ENCODE measurements at regions not wholly inside any gene's neighbourhood (a gene's known extent, or its start where the extent isn't known, plus 50 kb on each side); places are given as distances from the start of the nearest gene placed in this dataset.

DNA sequence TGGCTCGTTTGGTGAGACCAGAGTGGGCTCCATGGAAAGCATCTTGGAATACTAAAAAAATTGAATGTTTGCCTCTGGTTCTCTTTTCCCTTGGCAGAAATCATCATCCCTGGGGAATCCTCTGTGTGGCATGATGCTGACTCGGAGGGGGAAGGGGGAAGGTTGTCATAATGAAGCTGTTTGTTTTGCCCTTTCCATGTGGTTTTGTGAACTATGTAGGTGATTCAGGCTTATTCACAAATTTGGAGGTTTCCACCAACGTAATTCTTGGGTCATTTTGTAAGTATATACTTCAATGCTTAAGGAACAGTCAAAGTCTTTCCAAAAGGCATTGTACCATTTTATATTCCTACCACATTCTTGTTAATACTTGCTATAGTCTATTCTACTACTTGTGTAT lies 754.0 kb upstream of the FAT3 start:
- DNase-seq (ENCODE audit: low spot score), result no peak

DNA sequence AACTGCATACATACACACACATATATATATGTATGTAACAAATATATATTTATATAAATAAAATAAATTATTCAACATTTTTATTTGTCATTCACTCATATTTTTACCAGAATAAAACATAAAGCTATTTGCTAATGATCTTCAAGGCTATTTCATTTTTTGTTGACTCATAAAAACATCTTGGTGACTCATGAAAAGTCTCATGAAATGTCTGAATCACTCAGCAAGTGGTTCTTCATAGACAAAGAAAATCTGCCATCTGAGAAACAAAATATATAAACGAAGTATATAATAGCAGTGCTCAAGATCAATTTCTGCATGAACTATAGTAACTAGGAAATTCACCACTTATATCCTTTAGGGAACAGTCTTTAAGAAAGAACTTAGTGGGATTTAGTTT lies 764.8 kb upstream of the FAT3 start:
- no peak for DNase-seq (ENCODE audit: low spot score)

DNA sequence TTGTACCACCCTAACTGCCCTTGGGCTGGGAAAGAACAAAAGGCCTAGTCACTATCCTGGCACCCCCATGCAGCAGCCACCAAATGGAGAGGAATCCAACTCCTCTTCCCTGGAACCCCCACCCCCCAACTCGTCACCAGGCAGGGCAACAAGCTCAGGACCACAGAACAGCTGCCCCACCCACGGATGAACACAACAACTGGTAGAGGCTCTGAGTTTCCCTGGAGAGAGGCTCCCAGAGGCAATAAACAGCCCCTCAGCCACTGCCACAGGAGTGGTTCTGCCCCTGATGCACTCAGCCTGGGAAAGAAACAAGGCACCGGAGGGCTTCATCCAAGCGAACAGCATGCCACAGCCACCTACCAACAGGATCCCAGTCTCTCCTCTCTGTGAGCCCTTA lies 778.4 kb upstream of the FAT3 start:
- DNase-seq (ENCODE audit: low spot score), result no peak

DNA sequence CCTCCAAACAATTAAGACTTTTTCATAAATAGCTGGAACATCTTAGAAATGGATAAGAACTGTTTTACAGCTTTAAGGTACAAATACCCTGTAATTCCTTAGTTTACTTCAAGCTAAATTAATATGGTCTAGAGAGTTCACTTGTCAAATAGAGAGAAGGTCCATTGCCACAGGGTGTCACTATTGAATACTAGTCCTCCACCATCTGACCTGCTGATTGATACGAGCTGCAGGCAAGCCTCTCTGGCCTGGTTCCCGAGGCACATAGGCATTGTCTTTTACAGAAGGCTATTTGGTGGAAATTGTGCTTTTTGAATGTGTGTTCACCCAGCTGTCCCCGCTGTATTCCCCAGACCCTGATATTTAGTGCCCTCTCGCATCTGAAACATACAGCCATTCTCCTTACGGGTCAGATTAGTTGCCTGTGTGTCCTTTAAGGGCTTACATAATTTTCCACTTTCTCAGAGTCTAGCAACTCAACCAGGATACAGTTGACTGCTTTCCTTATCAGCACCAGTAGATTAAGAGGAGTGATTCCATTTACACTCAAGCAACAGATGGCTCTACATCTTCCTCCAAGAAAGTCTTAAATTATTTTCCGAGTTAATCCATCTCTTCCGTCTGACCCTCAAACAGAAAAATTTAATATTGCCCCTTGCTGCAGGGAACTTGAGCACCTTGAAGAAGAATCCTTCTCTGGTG lies 788.8 kb upstream of the FAT3 start:
- DNase-seq (ENCODE audit: low spot score), result no peak

DNA sequence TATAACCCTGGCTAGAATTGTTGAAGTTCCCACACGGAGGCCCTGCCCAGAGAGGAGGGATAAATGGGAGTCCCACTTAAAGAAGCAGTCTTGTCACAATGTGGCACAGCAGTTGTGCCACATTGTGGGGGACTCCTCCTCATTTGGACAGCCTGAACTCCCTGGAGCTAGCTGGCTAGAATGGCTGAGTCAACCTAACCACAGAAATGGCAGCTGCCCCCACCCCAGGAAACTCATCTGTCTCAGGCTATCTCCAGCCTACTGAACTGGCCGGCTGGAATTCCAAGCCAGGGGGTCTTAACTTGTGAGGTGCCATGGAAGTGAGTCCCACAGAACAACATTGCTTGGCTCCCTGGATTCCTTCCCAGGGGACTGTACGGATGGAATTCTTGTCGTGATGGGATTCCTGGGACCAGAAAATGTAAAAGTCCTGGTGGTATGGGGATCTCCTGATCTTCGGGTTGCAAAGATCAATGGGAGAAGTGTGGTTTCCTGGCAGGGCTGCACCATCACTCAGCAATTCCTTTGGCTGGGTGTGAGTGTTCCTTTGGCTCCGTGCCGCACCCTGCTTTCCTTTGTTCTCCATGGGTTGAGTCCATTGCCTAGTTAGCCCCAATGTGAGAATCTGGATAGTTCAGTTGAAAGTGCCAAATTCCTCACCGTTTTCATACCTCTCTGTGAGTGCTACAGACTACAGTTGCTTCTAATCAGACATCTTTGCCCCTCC lies 791.2 kb upstream of the FAT3 start:
- DNase-seq (ENCODE audit: low spot score), result no peak

DNA sequence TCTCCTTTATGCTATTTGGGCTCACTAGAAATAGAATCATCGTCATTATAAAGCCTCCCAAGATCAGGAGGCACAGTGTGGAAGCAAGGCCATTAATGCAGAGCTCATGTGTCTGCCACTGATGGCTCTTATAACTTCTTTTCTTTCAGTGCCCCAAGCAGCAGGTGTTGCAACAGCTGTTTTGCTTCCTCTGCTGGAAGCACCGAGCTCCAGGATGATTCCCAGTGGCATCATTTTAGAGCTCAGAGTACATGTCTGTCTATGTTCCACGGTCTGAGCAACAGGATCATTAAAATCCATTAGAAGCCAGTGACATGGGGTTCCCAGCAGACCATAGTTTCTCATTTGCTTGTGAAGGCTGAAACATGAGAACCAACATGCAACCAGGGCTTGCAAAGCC lies 803.0 kb upstream of the FAT3 start:
- DNase-seq (ENCODE audit: low spot score), result no peak

DNA sequence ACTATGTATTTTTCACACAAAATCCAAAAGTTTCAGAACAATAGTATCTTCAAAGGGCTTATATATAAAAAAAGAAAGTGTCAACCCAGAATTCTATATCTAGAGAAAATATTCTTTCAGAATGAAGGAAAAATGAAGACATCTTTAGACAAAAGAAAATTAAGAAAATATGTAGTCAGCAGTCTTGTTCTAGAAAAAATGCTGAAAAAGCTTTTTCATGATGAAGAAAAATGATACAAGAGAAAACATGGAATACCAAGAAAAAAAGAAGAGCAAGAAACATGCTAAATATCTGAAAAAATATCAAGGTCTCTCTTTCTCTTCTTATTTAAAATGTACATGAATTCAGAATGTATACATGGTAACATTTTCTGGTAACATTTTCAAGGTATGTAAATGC lies 816.8 kb upstream of the FAT3 start:
- no peak for DNase-seq (ENCODE audit: low spot score)

DNA sequence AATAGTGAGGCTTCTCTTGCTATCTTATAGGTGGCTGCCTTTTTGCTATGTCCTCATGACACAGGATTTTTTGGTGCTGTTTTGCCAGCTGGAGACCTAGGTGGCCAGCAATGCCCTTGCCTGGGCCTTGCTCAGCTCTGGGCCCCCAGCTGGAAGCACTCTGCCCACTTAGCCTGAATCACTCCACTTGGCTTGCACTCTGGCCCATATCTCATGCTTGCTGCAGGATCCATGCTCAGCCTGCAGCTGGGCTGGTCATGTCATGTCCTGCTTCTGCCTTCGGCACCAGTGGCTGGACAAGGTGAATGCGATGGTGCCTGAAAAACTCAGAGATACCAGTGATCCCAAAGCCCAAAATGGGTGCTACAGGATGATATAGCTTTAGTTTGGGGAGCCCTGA lies 818.6 kb upstream of the FAT3 start:
- no peak for DNase-seq (ENCODE audit: low spot score)

DNA sequence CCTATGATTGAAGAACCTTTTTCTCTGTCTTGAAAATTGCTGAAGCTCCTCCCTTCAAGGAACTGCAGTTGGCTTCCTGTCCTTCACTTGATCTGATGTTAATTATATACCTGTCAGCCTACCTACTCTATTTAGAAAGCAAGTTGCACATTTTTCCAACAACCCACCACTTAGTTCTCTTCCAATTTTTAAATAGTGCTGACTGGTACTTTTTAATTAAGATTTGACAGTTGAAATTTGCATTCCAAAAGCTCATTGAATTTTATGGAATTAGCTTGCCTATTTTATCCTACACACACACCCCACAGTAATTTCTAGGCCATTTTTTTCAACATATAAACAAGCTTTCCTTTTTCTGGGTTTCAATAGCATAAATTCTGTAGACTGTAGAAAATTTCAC lies 820.3 kb upstream of the FAT3 start:
- no peak for DNase-seq (ENCODE audit: low spot score)

DNA sequence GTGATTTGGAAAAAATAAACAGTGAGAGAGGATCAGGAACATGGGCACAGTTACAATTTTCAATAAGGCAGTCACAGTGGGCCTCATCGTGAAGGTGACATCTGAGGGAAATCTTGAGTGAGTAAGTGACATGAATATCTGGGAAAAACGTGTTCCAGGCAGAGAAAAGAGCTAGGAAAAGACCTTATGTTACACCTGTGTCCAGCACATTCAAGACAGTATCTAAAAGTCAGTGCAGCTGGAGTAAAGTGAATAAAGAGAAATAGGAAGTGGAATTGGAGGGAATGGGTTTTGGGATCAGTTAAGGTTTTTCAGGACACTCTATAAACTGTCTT lies 827.5 kb upstream of the FAT3 start:
- DNase-seq (ENCODE audit: low spot score), result no peak

DNA sequence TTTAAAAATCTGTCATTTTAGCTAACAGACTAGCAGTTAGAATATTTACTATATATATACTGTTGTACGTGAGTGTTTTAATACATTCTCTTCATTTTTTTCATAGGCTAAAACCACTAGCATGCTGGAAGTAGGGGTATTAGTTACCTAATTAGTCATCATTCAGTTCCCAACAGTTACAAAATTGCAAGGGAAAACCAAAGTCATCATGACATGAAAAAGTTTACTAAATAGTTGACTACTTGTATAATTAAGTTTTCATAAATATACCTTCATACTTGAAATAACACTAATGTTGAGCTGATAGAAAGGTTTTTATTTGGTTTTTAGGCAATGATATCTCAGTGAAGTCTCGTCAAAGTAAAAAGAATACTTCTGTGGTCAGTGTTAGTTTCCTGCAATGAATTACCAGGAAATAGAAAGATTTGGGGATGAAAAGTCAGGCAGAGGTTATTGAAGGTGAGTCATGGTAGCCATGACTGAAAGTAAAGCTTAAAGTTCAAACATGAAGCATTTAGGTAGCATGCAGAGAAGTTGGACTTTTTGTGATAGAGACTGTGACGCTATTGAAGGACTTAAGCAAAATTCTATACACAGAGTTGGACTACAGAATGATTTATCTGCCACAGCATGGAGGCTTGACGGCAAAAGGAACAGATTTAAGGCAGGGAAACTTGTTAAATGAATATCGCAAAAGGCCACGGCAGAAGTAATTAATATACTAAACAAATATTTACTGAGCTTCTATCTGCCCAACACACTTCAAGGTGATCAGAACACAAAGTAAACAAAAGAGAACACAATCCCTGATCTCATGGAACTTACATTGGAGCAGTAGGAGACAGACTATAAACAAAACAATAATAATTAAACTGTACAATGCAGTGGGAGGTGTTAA lies 828.1 kb upstream of the FAT3 start:
- DNase-seq (ENCODE audit: low spot score), result no peak

DNA sequence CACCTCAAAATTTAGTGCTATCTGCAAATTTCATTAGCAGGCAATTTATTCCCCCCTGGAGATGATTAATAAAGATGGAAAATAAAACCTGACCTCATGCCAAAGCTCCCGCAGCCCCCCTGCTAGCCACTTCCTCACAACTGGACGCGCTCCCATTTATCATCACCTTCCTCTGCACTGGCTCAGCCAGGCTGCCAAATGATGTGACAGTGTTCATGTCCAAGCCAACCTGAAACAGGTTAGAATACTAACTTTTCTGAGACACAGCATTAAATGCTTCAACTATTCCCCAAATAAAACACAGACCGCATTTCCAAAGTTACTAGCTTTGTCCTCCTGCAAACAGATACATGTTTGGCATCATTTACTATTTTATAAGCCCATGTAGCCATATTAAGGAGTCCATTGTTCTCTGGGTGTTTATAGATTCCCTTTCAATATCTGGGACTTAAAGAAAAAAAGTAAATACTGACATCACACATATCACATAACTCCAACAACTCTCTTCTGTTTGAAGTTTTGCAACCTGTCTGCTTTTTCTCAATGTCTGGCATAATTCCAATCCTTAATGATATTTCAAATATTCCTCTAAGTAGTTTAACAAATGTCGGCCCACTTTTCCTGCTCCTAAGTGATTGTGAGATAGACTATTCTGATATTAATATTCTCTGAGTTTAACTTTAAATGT lies 829.7 kb upstream of the FAT3 start:
- no peak for DNase-seq (ENCODE audit: low spot score)

DNA sequence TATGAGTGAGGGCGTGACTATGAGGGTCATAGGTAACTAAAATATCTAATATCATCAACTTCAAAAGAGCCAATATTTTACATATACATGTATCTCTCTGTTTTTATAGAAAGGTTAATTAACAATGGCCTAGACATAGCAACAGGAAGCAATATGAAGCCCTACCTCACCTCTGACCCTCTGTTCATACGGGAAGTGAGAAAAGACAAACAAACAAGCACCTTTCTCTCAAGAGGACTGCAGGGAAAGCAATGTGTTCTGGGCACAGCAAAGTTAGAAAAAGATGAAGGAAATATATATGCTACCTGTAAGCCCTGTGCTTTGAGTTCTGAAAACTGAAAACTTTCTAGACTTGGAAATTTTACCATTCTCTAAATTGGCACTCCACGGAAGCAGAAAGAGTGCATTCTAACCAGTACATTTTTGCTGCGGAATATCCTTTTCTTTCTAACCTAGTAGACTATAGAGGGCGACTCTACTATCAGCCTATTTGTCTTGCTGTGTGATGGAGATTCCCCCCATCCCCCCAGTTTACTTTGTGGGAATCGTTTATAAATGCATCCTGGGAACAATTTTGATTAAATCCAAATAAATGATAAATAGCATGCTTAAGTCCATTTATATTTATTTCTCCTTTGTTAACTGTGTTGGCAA lies 830.4 kb upstream of the FAT3 start:
- no peak for DNase-seq (ENCODE audit: low spot score)

DNA sequence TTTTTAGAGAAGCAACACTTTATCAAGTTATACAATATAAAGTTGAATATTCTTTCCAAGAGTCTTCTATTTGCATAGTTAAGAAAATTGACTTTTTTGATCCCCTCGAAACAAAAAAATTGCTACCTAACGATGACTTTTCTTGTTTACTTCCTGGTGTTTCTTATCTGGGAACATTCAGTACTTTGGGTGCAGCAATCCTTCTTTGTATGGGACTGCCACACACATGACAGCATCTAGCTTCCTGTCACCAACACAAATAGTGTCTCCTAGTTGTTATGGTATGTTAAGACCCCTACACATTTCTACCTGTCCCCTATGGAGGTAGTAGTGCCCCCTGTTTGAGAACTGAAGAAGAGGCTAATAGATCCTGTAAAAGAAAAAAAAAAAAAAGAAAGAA lies 841.7 kb upstream of the FAT3 start:
- no peak for DNase-seq (ENCODE audit: low spot score)

DNA sequence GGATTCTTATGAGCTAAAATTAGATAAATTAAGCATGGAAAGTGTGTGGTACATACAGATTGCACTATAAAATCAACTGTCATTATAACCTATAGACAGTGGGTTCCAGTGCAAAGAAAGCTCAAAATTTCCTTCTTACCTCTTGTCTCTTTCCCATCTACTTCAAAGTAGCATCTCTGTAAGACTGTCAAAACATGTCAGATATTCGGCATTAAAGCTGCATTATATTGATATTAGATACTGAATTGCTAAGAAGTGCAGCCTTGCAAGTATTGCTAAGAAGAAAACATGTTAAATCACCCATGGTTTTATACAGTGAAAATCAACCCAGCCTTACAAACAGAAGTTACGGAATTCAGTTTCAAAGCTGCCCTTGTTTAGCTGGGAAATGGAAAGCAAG lies 849.8 kb upstream of the FAT3 start:
- no peak for DNase-seq (ENCODE audit: low spot score)

DNA sequence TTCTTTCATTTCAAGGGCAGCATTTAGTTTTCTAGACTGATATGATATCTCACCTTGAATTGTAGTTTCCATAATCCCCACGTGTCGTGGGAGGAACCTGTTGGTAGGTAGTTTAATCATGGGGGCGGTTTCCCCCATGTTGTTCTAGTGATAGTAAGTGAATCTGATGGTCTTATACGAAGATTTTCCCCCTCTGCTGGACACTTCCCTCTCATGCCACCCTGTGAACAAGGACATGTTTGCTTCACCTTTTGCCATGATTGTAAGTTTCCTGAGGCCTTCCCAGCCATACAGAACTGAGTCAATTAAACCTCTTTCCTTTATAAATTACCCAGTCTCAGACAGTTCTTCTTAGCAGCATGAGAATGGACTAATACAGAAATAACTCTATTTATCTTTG lies 851.1 kb upstream of the FAT3 start:
- DNase-seq (ENCODE audit: low spot score), result no peak

DNA sequence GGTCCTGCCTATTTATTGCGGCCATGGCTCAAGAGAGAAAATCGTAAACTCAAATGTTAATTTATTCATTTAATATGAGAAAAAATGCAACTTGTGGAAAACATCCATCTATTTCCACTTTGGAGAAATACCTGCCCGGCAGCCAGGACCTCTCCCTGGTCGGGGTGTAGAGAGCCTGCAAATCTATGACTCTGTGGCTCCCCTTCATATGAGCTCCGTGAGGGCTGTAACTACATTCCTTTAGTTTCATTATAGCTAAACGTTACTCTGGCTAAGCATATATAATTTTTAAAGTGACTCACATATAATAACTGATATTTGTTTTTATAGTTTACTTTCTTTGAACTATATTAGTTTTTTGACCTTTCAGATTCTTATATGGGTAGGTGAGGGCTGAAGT lies 857.8 kb upstream of the FAT3 start:
- DNase-seq (ENCODE audit: low spot score), result no peak

DNA sequence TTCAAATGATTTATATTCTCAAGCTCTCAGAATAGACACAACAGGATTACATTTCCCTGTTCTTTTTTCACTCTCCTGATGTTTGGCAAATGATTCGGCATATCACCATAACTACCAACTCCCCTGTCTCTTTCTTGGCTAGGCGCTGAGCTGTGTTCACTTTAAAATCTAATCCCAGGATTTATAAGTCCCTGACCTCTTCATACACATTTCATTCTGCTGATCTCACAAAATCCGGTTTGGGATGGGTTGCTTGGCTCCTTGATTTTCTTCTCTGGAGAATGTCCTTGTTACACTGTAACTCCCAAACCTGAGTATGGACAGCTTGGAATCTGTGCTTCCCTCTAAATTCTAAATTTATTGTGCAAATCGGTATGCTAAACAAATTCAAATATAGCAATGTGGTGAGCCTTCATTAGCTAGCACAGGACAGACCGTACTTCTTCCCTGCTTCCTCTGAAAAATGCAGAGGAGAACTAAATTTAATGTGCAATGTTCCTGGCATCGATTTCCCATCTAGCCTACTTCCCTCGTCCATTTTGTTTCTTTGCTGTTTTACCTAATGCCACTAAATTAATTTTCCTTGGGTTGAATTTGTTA lies 858.5 kb upstream of the FAT3 start:
- DNase-seq (ENCODE audit: low spot score), result no peak

DNA sequence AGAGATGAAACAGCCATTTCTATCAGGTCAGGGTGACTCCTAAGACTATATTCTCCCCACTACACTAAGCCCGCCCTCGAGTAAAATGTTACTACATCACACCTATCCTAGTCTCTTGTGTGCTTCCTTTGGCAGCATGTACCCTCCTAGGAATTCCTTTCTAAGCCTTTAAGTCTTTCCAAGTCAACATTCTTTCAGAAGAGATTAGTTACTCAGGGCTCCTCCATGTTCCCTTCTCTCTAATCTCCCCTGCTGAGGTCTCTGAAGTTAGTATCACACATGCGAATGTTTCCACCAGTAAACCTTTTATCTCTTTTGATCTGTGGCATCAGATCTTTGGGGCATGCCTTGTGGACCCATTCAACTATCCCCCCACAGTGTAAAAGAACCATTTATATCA lies 873.7 kb upstream of the FAT3 start:
- no peak for DNase-seq (ENCODE audit: low spot score)

DNA sequence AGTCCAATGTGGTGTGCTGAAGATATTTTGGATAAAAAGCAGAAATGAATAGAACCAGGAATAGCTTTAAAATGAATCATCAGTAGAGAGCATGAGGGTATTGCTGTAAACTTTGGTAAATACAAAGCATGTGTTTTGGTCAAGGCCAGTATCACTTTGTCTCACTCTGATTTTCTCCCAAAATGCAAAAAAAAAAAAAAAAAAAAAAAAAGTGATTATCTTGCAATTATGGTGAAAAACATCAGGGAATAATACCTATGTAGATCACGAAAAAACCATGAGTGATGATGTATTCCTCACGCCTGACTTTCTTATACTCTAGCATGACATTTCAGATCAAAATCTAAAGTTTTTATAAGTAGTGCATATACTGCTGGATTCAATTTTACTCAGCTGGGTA lies 897.9 kb upstream of the FAT3 start:
- DNase-seq (ENCODE audit: low spot score), result no peak

DNA sequence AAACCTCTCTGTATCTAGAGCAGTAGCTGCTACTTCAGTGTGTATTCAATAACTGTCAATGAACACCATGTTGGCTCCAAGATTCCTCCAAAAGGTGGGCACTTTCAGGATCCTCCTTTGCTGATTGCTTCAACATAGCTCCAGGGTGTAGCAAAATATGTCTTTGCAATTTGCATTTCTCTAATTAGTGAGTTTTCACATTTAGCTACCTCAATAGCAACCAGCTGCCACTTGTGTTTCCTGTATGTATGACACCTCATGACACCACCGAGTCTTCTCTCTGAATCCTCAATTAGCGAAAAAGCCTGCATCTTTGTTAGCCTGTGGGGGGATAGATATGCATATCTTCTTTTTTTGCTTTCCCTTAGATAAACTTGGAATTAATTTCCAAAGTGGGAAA lies 898.3 kb upstream of the FAT3 start:
- DNase-seq (ENCODE audit: low spot score), result no peak

DNA sequence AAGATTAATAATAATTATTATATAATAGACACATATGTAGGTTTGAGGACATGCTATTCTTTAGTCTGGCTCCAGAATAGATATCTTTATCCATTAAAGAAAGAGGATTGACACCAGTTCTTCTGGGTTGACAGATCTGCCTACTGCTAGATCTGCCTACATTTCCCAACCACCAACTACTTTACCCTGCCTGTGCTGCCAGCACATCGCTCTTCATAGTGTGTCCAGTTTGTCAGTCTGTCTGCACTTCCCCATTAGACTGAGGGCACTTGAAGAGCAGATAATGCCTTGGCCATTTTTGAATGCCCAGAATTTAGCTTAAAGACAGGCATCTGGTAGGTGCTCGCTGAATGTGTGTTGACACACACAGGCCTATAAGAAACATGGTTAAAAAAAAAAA lies 910.1 kb upstream of the FAT3 start:
- DNase-seq (ENCODE audit: low spot score), result no peak
